Tibial artery (tissue), 4 donors: ENCODE measurements at regions not wholly inside any gene's neighbourhood (a gene's known extent, or its start where the extent isn't known, plus 50 kb on each side); places are given as distances from the start of the nearest gene placed in this dataset.

Experiments used
- DNase-seq, 2 donors: peaks; one replicate each; pipeline ENCODE4 v3.0.0-alpha.2; 2019
- H3K27ac ChIP-seq, 2 donors: fragments of 200-600 bp; sonication (generic) in 1 of 2; 1 replicate in 1 of 2; 2 replicates in 1 of 2; pipeline ENCODE4 v1.5.1; 2018 to 2019; ENCODE audit warnings: mild to moderate bottlenecking in 1 of 2
- H3K27me3 ChIP-seq, 2 donors: fragments of 200-600 bp; sonication (generic) in 1 of 2; one replicate each; pipeline versions ENCODE4 v1.5.1 to v1.6.0; 2016 to 2019
- H3K36me3 ChIP-seq, 3 donors: fragments of 200-600 bp; sonication (generic) in 2 of 3; one replicate each; pipeline ENCODE4 v1.5.1; 2016 to 2019; ENCODE audit warnings: mild to moderate bottlenecking in 2 of 3
- H3K4me1 ChIP-seq, 4 donors: fragments of 200-600 bp; sonication (generic) in 2 of 4; 1 replicate in 3 of 4; 2 replicates in 1 of 4; pipeline ENCODE4 v1.5.1; 2016 to 2019
- H3K4me3 ChIP-seq, 2 donors: fragments of 200-600 bp; sonication (generic) in 1 of 2; 1 replicate in 1 of 2; 2 replicates in 1 of 2; pipeline ENCODE4 v1.5.1; 2018 to 2019; ENCODE audit warnings: mild to moderate bottlenecking in 2 of 2
- H3K9me3 ChIP-seq, 3 donors: fragments of 200-600 bp; sonication (generic) in 1 of 3; one replicate each; pipeline ENCODE4 v1.5.1; 2016 to 2019
- intact Hi-C: fragments of 100-400 bp; cut with DNase I; formaldehyde crosslinking; loops from one replicate; pipeline ENCODE4 v1.15.0; 2023; ENCODE audit warnings: low total_unique reads
- TF ChIP-seq, protein P1 (sequence below), 2 experiments: fragments of 200-600 bp in 1 of 2; fragments of 450-650 bp in 1 of 2; IDR thresholded peaks; one replicate each; pipeline ENCODE4 v1.5.1; 2017 to 2019; ENCODE audit warnings: antibody characterized with exemption in 2 of 2, mild to moderate bottlenecking in 1 of 2, moderate library complexity in 1 of 2

DNA sequence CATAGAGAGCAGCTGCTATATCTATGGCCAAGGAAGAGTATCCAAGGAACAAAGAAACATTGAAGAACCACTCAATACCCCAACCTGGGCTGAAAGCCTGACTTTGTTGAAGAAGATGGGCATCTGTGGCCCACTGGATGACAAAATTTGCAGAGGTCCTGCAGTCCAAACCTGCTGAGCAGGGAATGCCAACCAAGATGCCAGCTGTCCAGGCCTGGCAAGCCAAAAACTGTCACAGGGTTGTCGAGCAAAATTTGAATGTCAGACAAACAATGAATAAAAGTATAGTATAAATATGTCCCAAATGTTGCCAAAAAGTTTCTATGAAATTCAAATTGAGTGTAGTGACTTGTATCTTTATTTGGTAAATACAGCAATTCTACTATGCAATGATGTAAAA is 1040.2 kb downstream of the PCDH9 start:
- H3K4me3 ChIP-seq = no peak overlapping the region
- no peaks in the 10 kb centered on the region for H3K36me3 ChIP-seq
- H3K9me3 ChIP-seq = no peaks in the 10 kb centered on the region
- TF ChIP-seq, protein P1, sequence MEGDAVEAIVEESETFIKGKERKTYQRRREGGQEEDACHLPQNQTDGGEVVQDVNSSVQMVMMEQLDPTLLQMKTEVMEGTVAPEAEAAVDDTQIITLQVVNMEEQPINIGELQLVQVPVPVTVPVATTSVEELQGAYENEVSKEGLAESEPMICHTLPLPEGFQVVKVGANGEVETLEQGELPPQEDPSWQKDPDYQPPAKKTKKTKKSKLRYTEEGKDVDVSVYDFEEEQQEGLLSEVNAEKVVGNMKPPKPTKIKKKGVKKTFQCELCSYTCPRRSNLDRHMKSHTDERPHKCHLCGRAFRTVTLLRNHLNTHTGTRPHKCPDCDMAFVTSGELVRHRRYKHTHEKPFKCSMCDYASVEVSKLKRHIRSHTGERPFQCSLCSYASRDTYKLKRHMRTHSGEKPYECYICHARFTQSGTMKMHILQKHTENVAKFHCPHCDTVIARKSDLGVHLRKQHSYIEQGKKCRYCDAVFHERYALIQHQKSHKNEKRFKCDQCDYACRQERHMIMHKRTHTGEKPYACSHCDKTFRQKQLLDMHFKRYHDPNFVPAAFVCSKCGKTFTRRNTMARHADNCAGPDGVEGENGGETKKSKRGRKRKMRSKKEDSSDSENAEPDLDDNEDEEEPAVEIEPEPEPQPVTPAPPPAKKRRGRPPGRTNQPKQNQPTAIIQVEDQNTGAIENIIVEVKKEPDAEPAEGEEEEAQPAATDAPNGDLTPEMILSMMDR (IDR thresholded peaks at IDR 0.05) = no peak
- no peak overlapping the region for H3K27ac ChIP-seq
- no peaks in the 10 kb centered on the region for H3K4me1 ChIP-seq
- intact Hi-C loops = no loop called here
- no peaks in the 10 kb centered on the region for H3K27me3 ChIP-seq
- no peak for DNase-seq

DNA sequence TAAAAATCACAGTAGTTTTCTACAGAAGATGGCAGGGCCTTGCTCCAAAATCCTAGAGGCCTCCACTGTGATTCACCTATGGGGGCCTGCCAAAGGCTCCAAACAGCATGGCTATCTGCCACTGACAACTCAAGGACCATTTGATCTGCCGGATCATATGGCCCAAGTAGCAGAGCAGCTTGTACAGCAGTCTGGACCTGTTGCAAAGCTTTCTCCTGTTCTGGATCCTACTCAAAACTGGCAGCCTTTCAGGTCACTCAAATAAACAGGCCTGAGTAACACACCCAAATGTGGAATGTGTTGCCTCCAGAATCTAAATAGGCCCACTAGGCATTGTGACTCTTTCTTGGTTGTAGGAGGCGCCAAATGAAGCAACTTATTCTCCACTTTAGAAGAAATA is 1049.3 kb downstream of the PCDH9 start:
- intact Hi-C loops = no loop called here
- no peaks in the 10 kb centered on the region for H3K9me3 ChIP-seq

DNA sequence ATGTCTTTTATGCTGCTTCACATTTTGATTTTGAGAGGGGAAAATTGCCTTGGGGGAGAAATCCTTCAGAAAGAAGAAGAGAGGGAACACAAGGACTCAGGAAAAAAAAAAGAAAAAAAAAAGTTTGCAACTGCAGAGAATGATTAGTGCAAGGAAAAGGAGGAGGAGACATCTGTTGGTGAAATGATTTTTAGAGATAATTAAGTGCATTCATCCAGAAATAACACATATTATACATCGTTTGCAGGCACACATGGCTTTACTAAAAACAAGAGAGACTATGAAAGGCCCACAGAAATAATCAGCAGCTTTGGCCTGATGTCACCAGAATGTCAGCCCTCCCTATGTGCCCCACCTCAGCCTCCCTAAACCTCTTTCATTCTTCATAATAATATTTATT is 1058.2 kb downstream of the PCDH9 start:
- H3K27me3 ChIP-seq = no peaks in the 10 kb centered on the region
- DNase-seq = no peak
- TF ChIP-seq, protein P1 (IDR thresholded peaks at IDR 0.05) = no peak
- no peak overlapping the region for H3K27ac ChIP-seq
- H3K4me3 ChIP-seq = no peak overlapping the region
- no peaks in the 10 kb centered on the region for H3K36me3 ChIP-seq
- no peaks in the 10 kb centered on the region for H3K9me3 ChIP-seq
- intact Hi-C loops = no loop called here
- H3K4me1 ChIP-seq = no peaks in the 10 kb centered on the region

More for the DNA sequence above, 1049.3 kb downstream of the PCDH9 start:
- H3K4me1 ChIP-seq = no peaks in the 10 kb centered on the region
- H3K27ac ChIP-seq = no peak overlapping the region
- no peaks in the 10 kb centered on the region for H3K27me3 ChIP-seq
- H3K4me3 ChIP-seq = no peak overlapping the region
- TF ChIP-seq, protein P1 (IDR thresholded peaks at IDR 0.05) = no peak
- H3K36me3 ChIP-seq = no peaks in the 10 kb centered on the region
- no peak for DNase-seq

GRCh38 chr13:66162470-66162869 is 1067.7 kb downstream of the PCDH9 start:
- Histone ChIP-seq H3K4me1 (no peaks in the 10 kb centered on the region), H3K27ac (no peak overlapping the region), H3K36me3 (no peaks in the 10 kb centered on the region), H3K27me3 (no peaks in the 10 kb centered on the region), H3K4me3 (no peak overlapping the region), H3K9me3 (no peaks in the 10 kb centered on the region)
- no peak for DNase-seq
- TF ChIP-seq, protein P1 (IDR thresholded peaks at IDR 0.05) = no peak
- intact Hi-C loops = no loop called here

DNA sequence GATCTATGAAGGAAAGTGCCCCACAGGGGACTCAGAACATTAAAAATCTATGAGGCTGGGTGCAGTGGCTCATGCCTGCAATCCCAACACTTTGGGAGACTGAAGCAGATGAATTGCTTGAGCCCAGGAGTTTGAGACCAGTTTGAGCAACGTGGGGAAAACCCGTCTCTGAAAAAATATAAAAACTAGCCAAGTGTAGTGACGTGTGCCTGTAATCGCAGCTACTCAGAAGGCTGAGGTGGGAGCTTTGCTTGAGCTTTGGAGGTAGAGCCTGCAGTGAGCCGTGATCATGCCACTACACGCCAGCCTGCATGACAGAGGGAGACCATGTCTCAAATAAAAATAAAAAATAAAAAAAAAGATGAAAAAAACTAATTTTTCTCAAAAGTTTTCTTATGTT is 1070.6 kb downstream of the PCDH9 start:
- H3K4me3 ChIP-seq = no peak overlapping the region
- no peaks in the 10 kb centered on the region for H3K4me1 ChIP-seq
- H3K9me3 ChIP-seq = no peaks in the 10 kb centered on the region
- intact Hi-C loops = no loop called here
- TF ChIP-seq, protein P1 (IDR thresholded peaks at IDR 0.05) = no peak
- H3K27ac ChIP-seq = no peak overlapping the region
- no peaks in the 10 kb centered on the region for H3K27me3 ChIP-seq
- H3K36me3 ChIP-seq = no peaks in the 10 kb centered on the region
- no peak for DNase-seq

DNA sequence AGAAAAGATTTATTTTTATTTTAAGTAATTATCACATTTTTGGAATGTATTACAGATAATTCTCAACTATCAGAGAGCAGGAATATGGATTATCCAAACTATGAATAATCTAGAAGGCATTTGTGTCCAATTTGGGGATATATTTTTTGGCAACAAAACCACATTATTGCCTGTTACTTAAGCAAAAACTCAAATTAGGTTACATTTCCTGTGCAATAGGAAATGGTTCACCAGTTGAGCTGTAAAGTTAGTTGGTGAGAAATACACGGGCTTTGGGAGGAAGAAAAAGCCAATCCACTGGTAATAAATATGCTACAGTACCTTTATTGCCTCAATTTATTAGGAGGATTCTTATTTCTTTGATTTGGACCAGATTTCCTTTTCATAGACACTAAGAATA is 1075.2 kb downstream of the PCDH9 start:
- no peaks in the 10 kb centered on the region for H3K4me1 ChIP-seq
- intact Hi-C loops = no loop called here
- no peak overlapping the region for H3K27ac ChIP-seq
- no peak overlapping the region for H3K4me3 ChIP-seq
- H3K27me3 ChIP-seq = no peaks in the 10 kb centered on the region
- no peaks in the 10 kb centered on the region for H3K9me3 ChIP-seq
- TF ChIP-seq, protein P1 (IDR thresholded peaks at IDR 0.05) = no peak
- no peak for DNase-seq
- no peaks in the 10 kb centered on the region for H3K36me3 ChIP-seq
